ENCODE measurements at regions not wholly inside any gene's neighbourhood (a gene's known extent, or its start where the extent isn't known, plus 50 kb on each side); places are given as distances from the start of the nearest gene placed in this dataset.
"Not testable (repeated sequence)": the region's sequence is repeated elsewhere in the genome, so short reads cannot be mapped to it uniquely, and the experiment has no call there.

GRCh38 chr1:120609015-120609573 lies 114.7 kb upstream of the NBPF26 start:
- H2AK5ac ChIP-seq (ENCODE audit: low read depth, low read length); H4K20me1 ChIP-seq (ENCODE audit: insufficient read depth, low read length); DNase-seq; H3K27me3 ChIP-seq (ENCODE audit: control insufficient read depth, insufficient read depth, low read length); H2AK9ac ChIP-seq (replicated peaks; ENCODE audit: low read depth, low read length, poor library complexity); in situ Hi-C loops (cut with MboI; ENCODE audit: low sequenced_read_pairs); H3K4me2 ChIP-seq (ENCODE audit: low read depth, low read length); H3K14ac ChIP-seq (replicated peaks; ENCODE audit: low read depth, low read length); intact Hi-C loops (cut with micrococcal nuclease); H4K5ac ChIP-seq (ENCODE audit: low read depth, low read length); POLR2A ChIA-PET (ENCODE audit: unreplicated experiment); H2BK5ac ChIP-seq (ENCODE audit: low read depth, low read length, poor library complexity, severe bottlenecking); H2BK120ac ChIP-seq (ENCODE audit: low read depth, low read length); H3K9ac ChIP-seq (ENCODE audit: low read depth, low read length); dilution Hi-C loops (cut with HindIII; ENCODE audit: low sequenced_read_pairs, unreplicated experiment); H3K36me3 ChIP-seq (ENCODE audit: control insufficient read depth, insufficient read depth, low read length); H3K4me1 ChIP-seq (ENCODE audit: control insufficient read depth, insufficient read depth, low read length); H3K9me1 ChIP-seq (ENCODE audit: insufficient read depth, low read length); H3K56ac ChIP-seq (ENCODE audit: extremely low read depth, insufficient read depth, low read length); H3K27ac ChIP-seq (ENCODE audit: insufficient read depth, low read length); H3K18ac ChIP-seq (ENCODE audit: low read depth, low read length); H3K9me3 ChIP-seq (ENCODE audit: control insufficient read depth, insufficient read depth, low read length); H4K8ac ChIP-seq (ENCODE audit: low read depth in 2 of 2, low read length in 2 of 2); H3K4ac ChIP-seq (ENCODE audit: low read depth, low read length); H2AFZ ChIP-seq (replicated peaks; ENCODE audit: low read length, poor library complexity); H3K4me3 ChIP-seq (ENCODE audit: insufficient read depth, low read depth, low read length); BruUV-seq (replicated peaks); H2BK20ac ChIP-seq (ENCODE audit: low read depth, low read length); H3K23ac ChIP-seq (ENCODE audit: low read depth, low read length); CTCF ChIA-PET; H2BK15ac ChIP-seq (ENCODE audit: low read depth, low read length); H4K91ac ChIP-seq (ENCODE audit: insufficient read depth, low read depth, low read length); H3K79me1 ChIP-seq (ENCODE audit: low read depth in 1 of 2, low read length in 2 of 2): not testable (repeated sequence)
- no CpG with 5 or more reads among the region's 3 CpGs for WGBS, 2 experiments (ENCODE audit: extremely low coverage in 2 of 2, insufficient read length in 1 of 2)
- peak; percentile 17; the same call in 1 of the 2 replicates for ATAC-seq (ENCODE audit: low read depth)

- ATAC-seq (ENCODE audit: low read depth); H2AFZ ChIP-seq (replicated peaks; ENCODE audit: low read length, poor library complexity); H3K9ac ChIP-seq (ENCODE audit: low read depth, low read length); H4K20me1 ChIP-seq (ENCODE audit: insufficient read depth, low read length); H2AK5ac ChIP-seq (ENCODE audit: low read depth, low read length); H3K9me3 ChIP-seq (ENCODE audit: control insufficient read depth, insufficient read depth, low read length); H3K4me1 ChIP-seq (ENCODE audit: control insufficient read depth, insufficient read depth, low read length); H3K56ac ChIP-seq (ENCODE audit: extremely low read depth, insufficient read depth, low read length); dilution Hi-C loops (cut with HindIII; ENCODE audit: low sequenced_read_pairs, unreplicated experiment); H3K36me3 ChIP-seq (ENCODE audit: control insufficient read depth, insufficient read depth, low read length); H4K8ac ChIP-seq (ENCODE audit: low read depth in 2 of 2, low read length in 2 of 2); H3K9me1 ChIP-seq (ENCODE audit: insufficient read depth, low read length); H2BK20ac ChIP-seq (ENCODE audit: low read depth, low read length); H4K5ac ChIP-seq (ENCODE audit: low read depth, low read length); H3K27ac ChIP-seq (ENCODE audit: insufficient read depth, low read length); H2BK5ac ChIP-seq (ENCODE audit: low read depth, low read length, poor library complexity, severe bottlenecking); intact Hi-C loops (cut with micrococcal nuclease); H3K4me3 ChIP-seq (ENCODE audit: insufficient read depth, low read depth, low read length); H3K4me2 ChIP-seq (ENCODE audit: low read depth, low read length); DNase-seq; H2BK15ac ChIP-seq (ENCODE audit: low read depth, low read length); H3K79me1 ChIP-seq (ENCODE audit: low read depth in 1 of 2, low read length in 2 of 2); H3K4ac ChIP-seq (ENCODE audit: low read depth, low read length); CTCF ChIA-PET; BruUV-seq (replicated peaks); POLR2A ChIA-PET (ENCODE audit: unreplicated experiment); H3K14ac ChIP-seq (replicated peaks; ENCODE audit: low read depth, low read length); in situ Hi-C loops (cut with MboI; ENCODE audit: low sequenced_read_pairs); H3K23ac ChIP-seq (ENCODE audit: low read depth, low read length); H2AK9ac ChIP-seq (replicated peaks; ENCODE audit: low read depth, low read length, poor library complexity); H3K18ac ChIP-seq (ENCODE audit: low read depth, low read length); H2BK120ac ChIP-seq (ENCODE audit: low read depth, low read length); H3K27me3 ChIP-seq (ENCODE audit: control insufficient read depth, insufficient read depth, low read length); H4K91ac ChIP-seq (ENCODE audit: insufficient read depth, low read depth, low read length): not testable (repeated sequence)
- no CpG with 5 or more reads among the region's 6 CpGs for WGBS, 2 experiments (ENCODE audit: extremely low coverage in 2 of 2, insufficient read length in 1 of 2)
Measured at GRCh38 chr1:120609834-120610233, 113.9 kb upstream of the NBPF26 start.

All from IMR-90 (cell line).